ENCODE measurements at regions not wholly inside any gene's neighbourhood (a gene's known extent, or its start where the extent isn't known, plus 50 kb on each side); places are given as distances from the start of the nearest gene placed in this dataset.

DNA sequence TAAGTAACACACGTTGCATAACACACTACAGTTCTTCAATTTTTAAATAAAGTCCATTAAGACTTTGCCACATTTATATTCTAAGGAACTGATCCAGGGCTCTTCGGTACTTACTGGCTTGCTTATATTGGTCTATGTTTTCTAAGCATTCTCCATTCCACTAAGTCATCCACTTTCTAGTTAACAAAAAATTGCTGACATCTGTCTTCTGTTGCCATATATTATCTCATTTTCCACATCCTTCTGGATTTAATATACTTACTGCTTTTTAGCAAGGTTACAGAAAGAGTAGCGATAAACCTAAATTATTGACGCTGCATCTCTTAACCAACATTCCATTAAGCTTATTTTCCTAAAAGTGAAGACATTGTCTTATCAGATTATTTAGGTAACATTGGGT is 238.4 kb upstream of the LRIG3 start:
- TF ChIP-seq, protein P1, sequence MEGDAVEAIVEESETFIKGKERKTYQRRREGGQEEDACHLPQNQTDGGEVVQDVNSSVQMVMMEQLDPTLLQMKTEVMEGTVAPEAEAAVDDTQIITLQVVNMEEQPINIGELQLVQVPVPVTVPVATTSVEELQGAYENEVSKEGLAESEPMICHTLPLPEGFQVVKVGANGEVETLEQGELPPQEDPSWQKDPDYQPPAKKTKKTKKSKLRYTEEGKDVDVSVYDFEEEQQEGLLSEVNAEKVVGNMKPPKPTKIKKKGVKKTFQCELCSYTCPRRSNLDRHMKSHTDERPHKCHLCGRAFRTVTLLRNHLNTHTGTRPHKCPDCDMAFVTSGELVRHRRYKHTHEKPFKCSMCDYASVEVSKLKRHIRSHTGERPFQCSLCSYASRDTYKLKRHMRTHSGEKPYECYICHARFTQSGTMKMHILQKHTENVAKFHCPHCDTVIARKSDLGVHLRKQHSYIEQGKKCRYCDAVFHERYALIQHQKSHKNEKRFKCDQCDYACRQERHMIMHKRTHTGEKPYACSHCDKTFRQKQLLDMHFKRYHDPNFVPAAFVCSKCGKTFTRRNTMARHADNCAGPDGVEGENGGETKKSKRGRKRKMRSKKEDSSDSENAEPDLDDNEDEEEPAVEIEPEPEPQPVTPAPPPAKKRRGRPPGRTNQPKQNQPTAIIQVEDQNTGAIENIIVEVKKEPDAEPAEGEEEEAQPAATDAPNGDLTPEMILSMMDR (tag by site-specific recombination; IDR thresholded peaks at IDR 0.05), result no peak
- TF ChIP-seq, protein P2, sequence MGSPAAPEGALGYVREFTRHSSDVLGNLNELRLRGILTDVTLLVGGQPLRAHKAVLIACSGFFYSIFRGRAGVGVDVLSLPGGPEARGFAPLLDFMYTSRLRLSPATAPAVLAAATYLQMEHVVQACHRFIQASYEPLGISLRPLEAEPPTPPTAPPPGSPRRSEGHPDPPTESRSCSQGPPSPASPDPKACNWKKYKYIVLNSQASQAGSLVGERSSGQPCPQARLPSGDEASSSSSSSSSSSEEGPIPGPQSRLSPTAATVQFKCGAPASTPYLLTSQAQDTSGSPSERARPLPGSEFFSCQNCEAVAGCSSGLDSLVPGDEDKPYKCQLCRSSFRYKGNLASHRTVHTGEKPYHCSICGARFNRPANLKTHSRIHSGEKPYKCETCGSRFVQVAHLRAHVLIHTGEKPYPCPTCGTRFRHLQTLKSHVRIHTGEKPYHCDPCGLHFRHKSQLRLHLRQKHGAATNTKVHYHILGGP (tag by site-specific recombination; IDR thresholded peaks at IDR 0.05), result no peak
- TF ChIP-seq SETDB1 (IDR thresholded peaks at IDR 0.05; ENCODE audit: insufficient read length, low read length) (no peak), ZNF335 (tag by site-specific recombination; conservative IDR thresholded peaks at IDR 0.05) (no peak), TCF7L2 (IDR thresholded peaks at IDR 0.05; ENCODE audit: borderline replicate concordance, low read depth, low read length) (no peak), ZNF274 (IDR thresholded peaks at IDR 0.05; ENCODE audit: low read length) (no peak), ZNF274 (tag by site-specific recombination; IDR thresholded peaks at IDR 0.05; ENCODE audit: borderline replicate concordance) (no peak), SCRT2 (tag by site-specific recombination; IDR thresholded peaks at IDR 0.05) (no peak), ZNF629 (tag by site-specific recombination; IDR thresholded peaks at IDR 0.05) (no peak), ZNF391 (tag by site-specific recombination; IDR thresholded peaks at IDR 0.05; ENCODE audit: borderline replicate concordance, low read depth) (no peak), ZBTB7A (tag by site-specific recombination; IDR thresholded peaks at IDR 0.05; ENCODE audit: low read depth) (no peak)
- TF ChIP-seq, protein P3, sequence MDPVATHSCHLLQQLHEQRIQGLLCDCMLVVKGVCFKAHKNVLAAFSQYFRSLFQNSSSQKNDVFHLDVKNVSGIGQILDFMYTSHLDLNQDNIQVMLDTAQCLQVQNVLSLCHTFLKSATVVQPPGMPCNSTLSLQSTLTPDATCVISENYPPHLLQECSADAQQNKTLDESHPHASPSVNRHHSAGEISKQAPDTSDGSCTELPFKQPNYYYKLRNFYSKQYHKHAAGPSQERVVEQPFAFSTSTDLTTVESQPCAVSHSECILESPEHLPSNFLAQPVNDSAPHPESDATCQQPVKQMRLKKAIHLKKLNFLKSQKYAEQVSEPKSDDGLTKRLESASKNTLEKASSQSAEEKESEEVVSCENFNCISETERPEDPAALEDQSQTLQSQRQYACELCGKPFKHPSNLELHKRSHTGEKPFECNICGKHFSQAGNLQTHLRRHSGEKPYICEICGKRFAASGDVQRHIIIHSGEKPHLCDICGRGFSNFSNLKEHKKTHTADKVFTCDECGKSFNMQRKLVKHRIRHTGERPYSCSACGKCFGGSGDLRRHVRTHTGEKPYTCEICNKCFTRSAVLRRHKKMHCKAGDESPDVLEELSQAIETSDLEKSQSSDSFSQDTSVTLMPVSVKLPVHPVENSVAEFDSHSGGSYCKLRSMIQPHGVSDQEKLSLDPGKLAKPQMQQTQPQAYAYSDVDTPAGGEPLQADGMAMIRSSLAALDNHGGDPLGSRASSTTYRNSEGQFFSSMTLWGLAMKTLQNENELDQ (tag by site-specific recombination; IDR thresholded peaks at IDR 0.05; ENCODE audit: low read depth), result no peak
- TF ChIP-seq, protein P4, sequence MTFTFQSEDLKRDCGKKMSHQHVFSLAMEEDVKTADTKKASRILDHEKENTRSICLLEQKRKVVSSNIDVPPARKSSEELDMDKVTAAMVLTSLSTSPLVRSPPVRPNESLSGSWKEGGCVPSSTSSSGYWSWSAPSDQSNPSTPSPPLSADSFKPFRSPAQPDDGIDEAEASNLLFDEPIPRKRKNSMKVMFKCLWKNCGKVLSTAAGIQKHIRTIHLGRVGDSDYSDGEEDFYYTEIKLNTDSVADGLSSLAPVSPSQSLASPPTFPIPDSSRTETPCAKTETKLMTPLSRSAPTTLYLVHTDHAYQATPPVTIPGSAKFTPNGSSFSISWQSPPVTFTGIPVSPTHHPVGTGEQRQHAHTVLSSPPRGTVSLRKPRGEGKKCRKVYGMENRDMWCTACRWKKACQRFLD (tag by site-specific recombination; IDR thresholded peaks at IDR 0.05), result no peak
- TF ChIP-seq, protein P5, sequence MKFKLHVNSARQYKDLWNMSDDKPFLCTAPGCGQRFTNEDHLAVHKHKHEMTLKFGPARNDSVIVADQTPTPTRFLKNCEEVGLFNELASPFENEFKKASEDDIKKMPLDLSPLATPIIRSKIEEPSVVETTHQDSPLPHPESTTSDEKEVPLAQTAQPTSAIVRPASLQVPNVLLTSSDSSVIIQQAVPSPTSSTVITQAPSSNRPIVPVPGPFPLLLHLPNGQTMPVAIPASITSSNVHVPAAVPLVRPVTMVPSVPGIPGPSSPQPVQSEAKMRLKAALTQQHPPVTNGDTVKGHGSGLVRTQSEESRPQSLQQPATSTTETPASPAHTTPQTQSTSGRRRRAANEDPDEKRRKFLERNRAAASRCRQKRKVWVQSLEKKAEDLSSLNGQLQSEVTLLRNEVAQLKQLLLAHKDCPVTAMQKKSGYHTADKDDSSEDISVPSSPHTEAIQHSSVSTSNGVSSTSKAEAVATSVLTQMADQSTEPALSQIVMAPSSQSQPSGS (tag by site-specific recombination; IDR thresholded peaks at IDR 0.05; ENCODE audit: low read depth), result no peak
